ENCODE measurements at regions not wholly inside any gene's neighbourhood (a gene's known extent, or its start where the extent isn't known, plus 50 kb on each side); places are given as distances from the start of the nearest gene placed in this dataset.

DNA sequence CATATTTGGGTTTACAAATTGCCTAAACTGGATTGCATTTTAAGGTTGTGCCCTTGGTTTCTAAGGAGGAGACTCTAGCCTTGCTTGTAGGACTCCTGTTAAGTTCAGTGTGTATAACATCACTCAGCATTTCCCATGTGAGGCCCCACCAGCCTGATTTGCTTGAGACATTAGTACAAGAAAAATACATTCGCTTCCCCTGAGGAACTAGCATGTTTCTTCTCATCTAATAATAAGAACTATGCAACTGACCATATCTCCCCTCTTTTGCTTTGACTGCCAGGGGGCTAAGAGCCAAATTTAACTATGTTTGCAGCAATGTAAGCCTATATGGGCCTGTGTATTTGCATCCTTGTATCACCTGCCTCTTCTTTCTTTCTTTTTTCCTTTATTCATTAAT, 737.9 kb downstream of the INHBA start:
- no peak for TF ChIP-seq POLR2A (IDR thresholded peaks at IDR 0.05)
- TF ChIP-seq, protein P1, sequence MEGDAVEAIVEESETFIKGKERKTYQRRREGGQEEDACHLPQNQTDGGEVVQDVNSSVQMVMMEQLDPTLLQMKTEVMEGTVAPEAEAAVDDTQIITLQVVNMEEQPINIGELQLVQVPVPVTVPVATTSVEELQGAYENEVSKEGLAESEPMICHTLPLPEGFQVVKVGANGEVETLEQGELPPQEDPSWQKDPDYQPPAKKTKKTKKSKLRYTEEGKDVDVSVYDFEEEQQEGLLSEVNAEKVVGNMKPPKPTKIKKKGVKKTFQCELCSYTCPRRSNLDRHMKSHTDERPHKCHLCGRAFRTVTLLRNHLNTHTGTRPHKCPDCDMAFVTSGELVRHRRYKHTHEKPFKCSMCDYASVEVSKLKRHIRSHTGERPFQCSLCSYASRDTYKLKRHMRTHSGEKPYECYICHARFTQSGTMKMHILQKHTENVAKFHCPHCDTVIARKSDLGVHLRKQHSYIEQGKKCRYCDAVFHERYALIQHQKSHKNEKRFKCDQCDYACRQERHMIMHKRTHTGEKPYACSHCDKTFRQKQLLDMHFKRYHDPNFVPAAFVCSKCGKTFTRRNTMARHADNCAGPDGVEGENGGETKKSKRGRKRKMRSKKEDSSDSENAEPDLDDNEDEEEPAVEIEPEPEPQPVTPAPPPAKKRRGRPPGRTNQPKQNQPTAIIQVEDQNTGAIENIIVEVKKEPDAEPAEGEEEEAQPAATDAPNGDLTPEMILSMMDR (IDR thresholded peaks at IDR 0.05), result no peak
